ENCODE measurements at regions not wholly inside any gene's neighbourhood (a gene's known extent, or its start where the extent isn't known, plus 50 kb on each side); places are given as distances from the start of the nearest gene placed in this dataset.

DNA sequence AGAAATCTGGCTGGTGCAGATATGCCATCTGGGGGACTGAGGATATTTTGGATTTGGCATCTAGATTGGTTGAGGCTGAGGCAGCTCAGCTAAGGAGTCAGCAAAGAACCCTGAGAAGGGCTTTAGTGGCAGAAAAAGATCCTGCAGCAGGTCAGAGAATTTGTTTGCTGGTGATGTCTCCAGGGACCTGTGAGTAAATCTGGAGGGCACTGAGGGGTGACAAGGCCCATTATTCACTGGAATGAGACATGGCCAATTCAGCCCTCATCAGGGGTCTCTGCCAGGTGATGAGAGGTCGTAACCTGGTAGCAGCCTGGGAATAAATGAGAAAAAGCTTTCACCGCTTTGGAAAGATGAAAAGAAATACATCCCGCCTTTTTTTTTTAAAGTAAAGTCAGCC, 118.3 kb upstream of the FBXL4 start:
- DNase-seq (ENCODE audit: low spot score), result no peak

DNA sequence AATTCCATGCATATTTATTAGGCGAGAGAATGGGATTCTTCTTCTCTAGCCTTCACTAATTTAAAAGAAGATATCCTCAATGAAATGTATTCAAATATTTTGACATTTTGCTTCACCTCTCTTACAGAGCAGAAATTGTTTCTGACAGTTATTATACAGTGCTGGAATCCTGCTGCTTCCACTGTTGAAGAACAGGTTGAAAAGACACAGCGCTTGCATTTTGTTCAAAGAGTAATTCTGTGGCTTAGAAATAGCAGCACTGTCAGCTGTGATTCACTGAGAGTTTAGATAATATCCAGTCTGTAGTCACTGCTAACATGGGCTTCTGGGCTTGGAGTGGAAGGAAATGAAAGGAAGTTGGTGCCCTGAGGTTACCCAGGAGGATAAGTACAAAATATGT, 117.1 kb upstream of the FBXL4 start:
- DNase-seq (ENCODE audit: low spot score), result no peak

GRCh38 chr6:99036672-99037071, 88.9 kb upstream of the FBXL4 start:
- DNase-seq (ENCODE audit: low spot score), result no peak

DNA sequence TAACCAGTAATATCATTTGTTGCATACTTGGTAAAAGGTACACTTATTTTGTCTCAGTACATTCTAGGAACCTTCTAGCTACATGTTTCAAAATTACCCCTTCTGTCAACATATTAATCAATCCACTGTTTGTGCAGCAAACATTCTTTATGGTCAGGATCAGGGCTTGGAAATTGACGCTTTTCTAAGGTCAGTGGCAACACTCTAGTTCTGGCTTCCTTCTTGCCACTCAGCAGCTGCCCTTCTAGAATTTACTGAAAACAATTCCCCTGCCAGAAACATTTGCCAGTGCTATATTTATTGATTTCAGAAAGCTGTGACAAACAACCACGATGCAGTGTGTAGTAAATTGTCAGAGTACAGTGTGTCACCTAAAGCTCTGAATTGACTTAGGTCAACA, 84.7 kb upstream of the FBXL4 start:
- no peak for DNase-seq (ENCODE audit: low spot score)

GRCh38 chr6:99031957-99032356, 84.2 kb upstream of the FBXL4 start:
- no peak for DNase-seq (ENCODE audit: low spot score)

- DNase-seq (ENCODE audit: low spot score), result no peak
Measured at GRCh38 chr6:99030915-99031314, 83.2 kb upstream of the FBXL4 start.

GRCh38 chr6:99026135-99026534, 78.4 kb upstream of the FBXL4 start:
- no peak for DNase-seq (ENCODE audit: low spot score)

DNA sequence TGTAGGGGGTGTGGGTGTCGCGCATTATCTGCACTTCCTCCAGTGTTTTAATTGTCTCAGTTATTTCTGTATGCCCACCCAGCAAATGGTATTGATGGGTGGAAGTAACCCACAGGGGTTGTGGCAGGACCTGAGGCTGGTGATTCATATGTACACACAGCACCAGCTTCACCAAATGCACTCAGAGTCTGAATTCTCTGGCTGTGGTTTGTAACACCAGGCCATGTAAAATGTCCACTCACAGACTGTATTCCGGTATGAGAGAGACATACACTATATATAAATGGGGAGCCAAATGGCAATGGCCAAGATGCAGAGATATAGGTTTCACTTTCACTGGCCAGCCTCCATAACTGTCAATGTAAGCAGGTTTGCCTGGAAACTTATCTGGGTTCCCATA, 76.3 kb upstream of the FBXL4 start:
- DNase-seq (ENCODE audit: low spot score), result no peak

DNA sequence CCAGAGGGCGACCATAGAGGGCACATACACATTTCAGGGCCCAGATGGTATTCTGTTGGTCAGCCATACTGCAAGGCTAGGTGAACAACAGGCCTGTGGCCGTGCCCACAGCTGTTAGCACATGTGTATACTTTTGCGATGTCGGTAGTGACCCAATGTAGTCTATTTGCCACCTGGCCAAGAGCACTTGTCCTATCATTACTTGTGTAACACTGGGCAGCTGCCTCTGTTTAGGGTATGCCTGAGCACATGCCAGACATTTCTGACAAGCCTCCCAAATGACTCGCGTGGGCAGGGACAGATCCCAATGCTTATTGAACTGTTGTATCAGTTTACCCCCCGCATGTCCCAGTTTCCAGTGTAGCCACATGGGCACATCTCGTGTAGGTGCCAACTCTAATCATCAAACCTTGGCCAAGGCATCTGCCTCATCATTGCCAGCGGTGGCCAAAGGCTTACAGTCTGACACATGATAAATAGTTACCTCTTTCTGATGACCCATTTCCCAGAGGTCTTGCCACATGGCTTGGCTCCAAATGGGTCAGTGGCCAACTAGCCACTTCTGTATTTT, 74.4 kb upstream of the FBXL4 start:
- DNase-seq (ENCODE audit: low spot score), result no peak

DNA sequence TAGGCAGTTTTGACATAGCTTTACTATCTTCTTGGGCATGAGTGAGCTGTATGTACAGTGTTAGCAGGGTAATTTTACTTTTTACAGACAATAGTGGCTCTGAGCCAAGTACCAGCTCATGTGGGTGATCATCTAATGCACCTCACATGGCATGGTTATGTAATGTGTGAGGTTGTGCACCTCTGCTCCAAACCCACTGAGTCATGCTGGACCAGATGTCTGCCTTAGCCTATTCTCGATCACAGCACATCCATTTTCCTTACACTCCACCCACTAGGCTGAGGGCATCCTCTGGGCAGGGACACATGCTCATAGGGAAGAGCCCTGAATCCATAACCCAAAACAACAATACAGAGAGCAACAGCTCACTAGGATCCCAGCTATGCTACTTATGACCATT, 71.6 kb upstream of the FBXL4 start:
- no peak for DNase-seq (ENCODE audit: low spot score)

DNA sequence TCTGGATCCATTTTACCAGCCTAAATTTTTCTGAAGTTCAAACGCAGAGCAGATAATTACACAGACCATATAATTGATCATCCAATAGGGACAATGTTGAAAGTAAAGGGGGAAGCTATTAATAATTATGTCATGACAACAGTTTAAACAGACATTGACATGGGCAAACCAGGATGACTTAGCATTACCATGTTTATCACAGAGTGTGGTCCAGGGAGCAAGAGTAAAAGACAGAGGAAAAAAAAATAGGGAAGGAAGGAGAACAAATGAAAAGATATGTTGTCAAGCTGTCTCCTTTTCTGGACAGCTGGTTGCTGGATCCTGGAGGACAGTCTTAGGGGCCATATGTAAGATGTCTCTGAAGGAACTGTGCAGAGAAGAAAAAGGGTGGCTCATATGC, 69.4 kb upstream of the FBXL4 start:
- no peak for DNase-seq (ENCODE audit: low spot score)

DNA sequence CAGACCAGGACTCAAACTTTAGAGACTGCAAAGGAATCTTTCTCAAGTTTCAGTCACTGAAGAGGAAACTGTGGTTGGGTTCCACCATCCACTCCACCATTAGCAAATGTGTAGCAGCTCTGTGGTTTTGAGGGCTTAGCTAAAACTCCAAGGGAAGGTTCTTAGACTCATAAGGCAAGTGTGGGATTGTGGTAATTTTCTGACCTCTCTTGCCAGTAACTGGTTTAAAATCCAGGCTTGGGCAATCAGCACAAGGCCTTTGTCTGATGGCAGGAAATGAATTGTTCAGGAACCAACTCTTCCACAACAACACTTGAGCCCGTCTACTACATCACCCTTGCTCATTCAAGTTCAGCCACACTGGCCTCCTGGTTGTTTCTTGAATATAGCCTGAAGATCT, 68.6 kb upstream of the FBXL4 start:
- DNase-seq (ENCODE audit: low spot score), result no peak

- no peak for DNase-seq (ENCODE audit: low spot score)
Measured at GRCh38 chr6:99014061-99014460, 66.3 kb upstream of the FBXL4 start.

GRCh38 chr6:99013661-99014060, 65.9 kb upstream of the FBXL4 start:
- DNase-seq (ENCODE audit: low spot score), result no peak

- no peak for DNase-seq (ENCODE audit: low spot score)
Measured at GRCh38 chr6:99013145-99013544, 65.4 kb upstream of the FBXL4 start.

GRCh38 chr6:99011151-99011550, 63.4 kb upstream of the FBXL4 start:
- no peak for DNase-seq (ENCODE audit: low spot score)

- no peak for DNase-seq (ENCODE audit: low spot score)
Measured at GRCh38 chr6:99002831-99003230, 55.1 kb upstream of the FBXL4 start.

- no peak for DNase-seq (ENCODE audit: low spot score)
Measured at GRCh38 chr6:98998103-98998502, 50.4 kb upstream of the FBXL4 start.
